ENCODE measurements at regions not wholly inside any gene's neighbourhood (a gene's known extent, or its start where the extent isn't known, plus 50 kb on each side); places are given as distances from the start of the nearest gene placed in this dataset.

DNA sequence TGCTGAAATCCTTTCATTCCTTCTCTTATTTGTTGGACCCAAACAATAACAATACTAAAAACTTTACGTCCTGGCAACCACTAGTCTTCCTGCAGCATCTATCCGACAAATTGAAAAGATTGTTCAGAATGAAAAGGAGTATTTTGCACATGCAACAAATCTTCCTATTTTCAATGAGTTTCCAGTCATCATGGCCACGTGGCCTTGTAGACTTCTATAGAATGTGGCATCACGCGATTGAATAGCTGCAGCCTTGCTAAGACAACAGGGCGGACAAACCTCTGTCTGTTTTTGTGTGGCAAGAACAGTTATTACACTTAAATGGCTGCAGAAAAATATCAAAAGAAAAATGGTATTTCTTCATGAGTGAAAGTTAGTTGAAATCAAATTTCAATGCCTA is 297.9 kb upstream of the LCORL start:
- H3K9me3 ChIP-seq (ENCODE audit: insufficient read depth, low read depth, low read length): no peaks in the 10 kb centered on the region
- H3K79me2 ChIP-seq (ENCODE audit: control insufficient read depth, insufficient read depth, low read length, poor library complexity): no peaks in the 10 kb centered on the region
- no peak overlapping the region for H4K8ac ChIP-seq (ENCODE audit: low read depth, low read length)
- no peak overlapping the region for H3K4me2 ChIP-seq (ENCODE audit: low read length)
- peak; percentile 53 to 69 for DNase-seq
- H2BK120ac ChIP-seq (ENCODE audit: insufficient read depth, low read length, poor library complexity): no peak overlapping the region
- H4K12ac ChIP-seq (ENCODE audit: low read depth, low read length): no peak overlapping the region
- H3K4me1 ChIP-seq (ENCODE audit: control insufficient read depth in 1 of 2, insufficient read depth in 2 of 2, low read length in 2 of 2): no peaks in the 10 kb centered on the region
- H3K36me3 ChIP-seq (ENCODE audit: control insufficient read depth in 1 of 2, insufficient read depth in 2 of 2, low read length in 2 of 2): no peaks in the 10 kb centered on the region
- no peak overlapping the region for H3K18ac ChIP-seq (ENCODE audit: low read length)
- H4K91ac ChIP-seq (ENCODE audit: low read depth, low read length): no peak overlapping the region
- no peak overlapping the region for H2AK5ac ChIP-seq (ENCODE audit: low read length)
- H2BK12ac ChIP-seq (ENCODE audit: low read length): no peak overlapping the region
- no peak overlapping the region for H3K9ac ChIP-seq (ENCODE audit: low read length)
- H3K27me3 ChIP-seq (ENCODE audit: insufficient read depth, low read length): no peaks in the 10 kb centered on the region
- H3K27ac ChIP-seq (ENCODE audit: low read depth, low read length): no peak overlapping the region
- H3K4me3 ChIP-seq (ENCODE audit: low read depth, low read length): no peak overlapping the region
- no peak overlapping the region for H3K4ac ChIP-seq (ENCODE audit: low read depth, low read length)
- no peak overlapping the region for H3K14ac ChIP-seq (ENCODE audit: low read length)
- H2AFZ ChIP-seq (ENCODE audit: insufficient read depth, low read length, poor library complexity): no peak overlapping the region
- H3K79me1 ChIP-seq (ENCODE audit: low read length): no peaks in the 10 kb centered on the region
- no peak overlapping the region for H3K23ac ChIP-seq (ENCODE audit: low read length)
- H2BK5ac ChIP-seq (ENCODE audit: low read depth, low read length, poor library complexity): no peak overlapping the region
- WGBS (ENCODE audit: extremely low coverage, insufficient coverage, insufficient read length): no CpG with 5 or more reads among the region's 6 CpGs

GRCh38 chr4:18318682-18319388 is 297.3 kb upstream of the LCORL start:
- no peak overlapping the region for H2AK5ac ChIP-seq (ENCODE audit: low read length)
- no peaks in the 10 kb centered on the region for H3K9me3 ChIP-seq (ENCODE audit: insufficient read depth, low read depth, low read length)
- H3K36me3 ChIP-seq (ENCODE audit: control insufficient read depth in 1 of 2, insufficient read depth in 2 of 2, low read length in 2 of 2): no peaks in the 10 kb centered on the region
- H3K27ac ChIP-seq (ENCODE audit: low read depth, low read length): no peak overlapping the region
- H2BK5ac ChIP-seq (ENCODE audit: low read depth, low read length, poor library complexity): no peak overlapping the region
- peak overlapping the region; percentile 66 for H3K9ac ChIP-seq (ENCODE audit: low read length)
- no peak overlapping the region for H3K4me2 ChIP-seq (ENCODE audit: low read length)
- H4K91ac ChIP-seq (ENCODE audit: low read depth, low read length): no peak overlapping the region
- H3K79me2 ChIP-seq (ENCODE audit: control insufficient read depth, insufficient read depth, low read length, poor library complexity): no peaks in the 10 kb centered on the region
- peak; percentile 92 to 93 for DNase-seq
- H2BK12ac ChIP-seq (ENCODE audit: low read length): no peak overlapping the region
- H4K12ac ChIP-seq (ENCODE audit: low read depth, low read length): no peak overlapping the region
- H3K4me3 ChIP-seq (ENCODE audit: low read depth, low read length): no peak overlapping the region
- no peaks in the 10 kb centered on the region for H3K79me1 ChIP-seq (ENCODE audit: low read length)
- H4K8ac ChIP-seq (ENCODE audit: low read depth, low read length): no peak overlapping the region
- no peaks in the 10 kb centered on the region for H3K4me1 ChIP-seq (ENCODE audit: control insufficient read depth in 1 of 2, insufficient read depth in 2 of 2, low read length in 2 of 2)
- no peak overlapping the region for H2AFZ ChIP-seq (ENCODE audit: insufficient read depth, low read length, poor library complexity)
- no peak overlapping the region for H2BK120ac ChIP-seq (ENCODE audit: insufficient read depth, low read length, poor library complexity)
- H3K14ac ChIP-seq (ENCODE audit: low read length): no peak overlapping the region
- no peaks in the 10 kb centered on the region for H3K27me3 ChIP-seq (ENCODE audit: insufficient read depth, low read length)
- no peak overlapping the region for H3K23ac ChIP-seq (ENCODE audit: low read length)
- no peak overlapping the region for H3K18ac ChIP-seq (ENCODE audit: low read length)
- no peak overlapping the region for H3K4ac ChIP-seq (ENCODE audit: low read depth, low read length)
- no CpG with 5 or more reads among the region's 22 CpGs for WGBS (ENCODE audit: extremely low coverage, insufficient coverage, insufficient read length)

DNA sequence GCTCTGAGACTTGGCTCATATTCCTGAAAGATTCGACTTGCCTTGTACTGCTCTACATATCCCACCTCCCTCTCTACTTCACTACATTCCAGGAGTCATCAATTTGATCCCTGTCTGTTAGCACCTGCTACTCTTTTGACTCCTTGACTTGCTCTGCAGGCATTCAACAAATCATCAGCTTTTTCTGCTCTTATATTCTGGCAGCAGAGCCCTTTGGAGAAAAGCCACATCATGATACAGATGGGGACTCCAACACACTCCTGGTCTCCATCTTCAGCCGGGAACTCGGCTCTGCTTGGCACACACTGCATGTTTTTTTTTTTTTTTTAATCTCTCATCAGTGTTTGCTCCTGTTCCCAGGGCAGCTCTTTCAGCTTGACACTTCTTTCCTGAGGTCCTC is 293.2 kb upstream of the LCORL start:
- H2BK120ac ChIP-seq (ENCODE audit: insufficient read depth, low read length, poor library complexity): no peak overlapping the region
- no peaks in the 10 kb centered on the region for H3K9me3 ChIP-seq (ENCODE audit: insufficient read depth, low read depth, low read length)
- no peak overlapping the region for H3K18ac ChIP-seq (ENCODE audit: low read length)
- no peak overlapping the region for H2BK5ac ChIP-seq (ENCODE audit: low read depth, low read length, poor library complexity)
- no peaks in the 10 kb centered on the region for H3K36me3 ChIP-seq (ENCODE audit: control insufficient read depth in 1 of 2, insufficient read depth in 2 of 2, low read length in 2 of 2)
- H2AFZ ChIP-seq (ENCODE audit: insufficient read depth, low read length, poor library complexity): no peak overlapping the region
- H3K27me3 ChIP-seq (ENCODE audit: insufficient read depth, low read length): no peaks in the 10 kb centered on the region
- no peaks in the 10 kb centered on the region for H3K79me2 ChIP-seq (ENCODE audit: control insufficient read depth, insufficient read depth, low read length, poor library complexity)
- H2BK12ac ChIP-seq (ENCODE audit: low read length): no peak overlapping the region
- no peak overlapping the region for H4K8ac ChIP-seq (ENCODE audit: low read depth, low read length)
- H4K91ac ChIP-seq (ENCODE audit: low read depth, low read length): no peak overlapping the region
- H3K23ac ChIP-seq (ENCODE audit: low read length): no peak overlapping the region
- no peak overlapping the region for H3K27ac ChIP-seq (ENCODE audit: low read depth, low read length)
- no peak overlapping the region for H2AK5ac ChIP-seq (ENCODE audit: low read length)
- H3K4me1 ChIP-seq (ENCODE audit: control insufficient read depth in 1 of 2, insufficient read depth in 2 of 2, low read length in 2 of 2): no peaks in the 10 kb centered on the region
- no peak overlapping the region for H3K4ac ChIP-seq (ENCODE audit: low read depth, low read length)
- H3K14ac ChIP-seq (ENCODE audit: low read length): no peak overlapping the region
- no peak overlapping the region for H3K4me2 ChIP-seq (ENCODE audit: low read length)
- no peak overlapping the region for H3K4me3 ChIP-seq (ENCODE audit: low read depth, low read length)
- H4K12ac ChIP-seq (ENCODE audit: low read depth, low read length): no peak overlapping the region
- DNase-seq: no peak
- no CpG with 5 or more reads among the region's 3 CpGs for WGBS (ENCODE audit: extremely low coverage, insufficient coverage, insufficient read length)
- no peaks in the 10 kb centered on the region for H3K79me1 ChIP-seq (ENCODE audit: low read length)
- no peak overlapping the region for H3K9ac ChIP-seq (ENCODE audit: low read length)

DNA sequence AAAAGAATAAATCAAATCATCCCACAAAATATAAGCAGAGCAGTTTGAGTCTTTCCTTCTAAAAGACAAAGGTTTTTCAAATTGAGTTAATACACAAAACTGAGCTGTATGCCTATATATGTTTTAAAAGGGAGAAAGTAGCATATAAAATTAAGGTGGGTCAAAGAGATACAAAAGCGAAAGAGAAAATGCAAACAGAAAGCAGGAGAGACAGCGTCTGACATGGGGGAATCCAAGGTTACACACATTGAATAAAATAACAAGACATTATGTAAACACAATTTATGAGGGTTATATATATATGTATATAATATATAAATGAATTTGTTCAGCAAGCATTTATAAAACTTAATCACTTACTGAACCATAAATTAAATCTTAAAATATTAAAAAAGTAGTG is 276.1 kb upstream of the LCORL start:
- H3K4me1 ChIP-seq (ENCODE audit: control insufficient read depth in 1 of 2, insufficient read depth in 2 of 2, low read length in 2 of 2): no peaks in the 10 kb centered on the region
- H3K4ac ChIP-seq (ENCODE audit: low read depth, low read length): no peak overlapping the region
- H3K4me2 ChIP-seq (ENCODE audit: low read length): no peak overlapping the region
- H2BK5ac ChIP-seq (ENCODE audit: low read depth, low read length, poor library complexity): no peak overlapping the region
- no peak overlapping the region for H3K23ac ChIP-seq (ENCODE audit: low read length)
- H2BK120ac ChIP-seq (ENCODE audit: insufficient read depth, low read length, poor library complexity): no peak overlapping the region
- no peak overlapping the region for H3K9ac ChIP-seq (ENCODE audit: low read length)
- no peak overlapping the region for H2AFZ ChIP-seq (ENCODE audit: insufficient read depth, low read length, poor library complexity)
- no peaks in the 10 kb centered on the region for H3K79me2 ChIP-seq (ENCODE audit: control insufficient read depth, insufficient read depth, low read length, poor library complexity)
- H3K14ac ChIP-seq (ENCODE audit: low read length): no peak overlapping the region
- DNase-seq: no peak
- H3K79me1 ChIP-seq (ENCODE audit: low read length): no peaks in the 10 kb centered on the region
- no peak overlapping the region for H2BK12ac ChIP-seq (ENCODE audit: low read length)
- H4K12ac ChIP-seq (ENCODE audit: low read depth, low read length): no peak overlapping the region
- no peak overlapping the region for H3K18ac ChIP-seq (ENCODE audit: low read length)
- no peak overlapping the region for H3K4me3 ChIP-seq (ENCODE audit: low read depth, low read length)
- WGBS (ENCODE audit: extremely low coverage, insufficient coverage, insufficient read length): no CpG with 5 or more reads among the region's 2 CpGs
- no peak overlapping the region for H3K27ac ChIP-seq (ENCODE audit: low read depth, low read length)
- no peaks in the 10 kb centered on the region for H3K9me3 ChIP-seq (ENCODE audit: insufficient read depth, low read depth, low read length)
- H4K91ac ChIP-seq (ENCODE audit: low read depth, low read length): no peak overlapping the region
- H2AK5ac ChIP-seq (ENCODE audit: low read length): no peak overlapping the region
- no peaks in the 10 kb centered on the region for H3K36me3 ChIP-seq (ENCODE audit: control insufficient read depth in 1 of 2, insufficient read depth in 2 of 2, low read length in 2 of 2)
- no peak overlapping the region for H4K8ac ChIP-seq (ENCODE audit: low read depth, low read length)
- no peaks in the 10 kb centered on the region for H3K27me3 ChIP-seq (ENCODE audit: insufficient read depth, low read length)
